GM21619 (cell line): ENCODE measurements at regions not wholly inside any gene's neighbourhood (a gene's known extent, or its start where the extent isn't known, plus 50 kb on each side); places are given as distances from the start of the nearest gene placed in this dataset.

Source experiments
- ATAC-seq: cut with Tn5 transposase; IDR thresholded peaks from one replicate; pipeline ENCODE4 v1.9.1; 2021; ENCODE audit not compliant: unreplicated experiment

- no peak for ATAC-seq
These were observed 91.7 kb downstream of the ERMARD start for GRCh38 chr6:169843110-169843509.

DNA sequence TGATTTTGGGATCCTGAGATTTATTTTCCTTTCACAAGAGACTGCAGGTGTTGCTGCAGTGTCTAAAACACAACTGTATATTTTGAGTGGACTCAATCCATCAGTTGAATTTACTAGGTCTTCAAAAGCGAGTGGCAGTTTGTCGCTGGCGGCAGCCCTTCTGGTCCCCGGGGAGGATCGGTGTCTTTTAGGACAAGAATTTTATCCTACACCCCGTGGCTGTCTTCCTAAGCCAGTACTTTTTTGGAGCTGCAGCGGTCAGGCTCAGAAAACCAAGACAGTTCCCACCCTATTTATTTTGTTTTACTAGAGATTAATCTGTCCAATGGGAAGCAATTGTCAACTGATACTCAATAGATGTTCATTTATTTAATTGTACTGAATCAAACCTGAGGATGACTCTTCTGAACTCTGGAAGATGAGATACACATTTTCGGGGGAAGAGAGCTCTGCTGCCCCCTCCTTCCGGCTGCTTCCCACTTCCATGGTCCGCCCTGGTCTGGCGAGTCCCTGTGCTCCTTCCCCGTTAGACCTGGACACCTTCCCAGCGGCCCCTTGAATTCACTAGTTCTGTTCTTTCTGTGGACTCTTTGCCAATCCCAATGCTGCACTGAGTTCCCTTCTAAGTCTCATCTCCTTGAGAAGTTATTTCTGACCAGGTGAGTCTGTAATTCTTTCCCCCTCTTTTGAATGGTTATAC, 90.6 kb downstream of the ERMARD start:
- ATAC-seq = no peak

GRCh38 chr6:169841251-169841650, 89.8 kb downstream of the ERMARD start:
- no peak for ATAC-seq

- ATAC-seq = no peak
These were observed 88.6 kb downstream of the ERMARD start for GRCh38 chr6:169839898-169840631.

DNA sequence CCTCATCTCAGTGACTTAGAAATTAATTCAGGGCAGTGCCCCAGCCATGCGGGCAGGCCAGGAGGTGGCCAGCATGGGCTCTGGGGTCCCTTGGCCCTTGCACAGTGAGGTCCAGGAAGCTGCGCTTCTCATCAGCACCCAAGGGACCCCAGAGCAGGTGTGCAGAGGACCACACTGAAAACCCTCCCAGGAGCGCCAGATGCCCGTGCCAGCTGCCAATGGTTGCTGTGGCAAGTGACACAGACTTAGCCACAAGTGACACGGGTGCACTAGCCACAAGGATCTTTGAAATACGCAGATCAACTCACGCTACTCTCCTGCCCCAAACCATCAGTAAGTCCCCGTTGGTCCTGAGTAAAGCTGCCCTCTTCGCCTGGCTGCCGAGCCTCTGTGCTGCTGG, 88.1 kb downstream of the ERMARD start:
- ATAC-seq = no peak

GRCh38 chr6:169839029-169839481, 87.6 kb downstream of the ERMARD start:
- ATAC-seq = no peak

DNA sequence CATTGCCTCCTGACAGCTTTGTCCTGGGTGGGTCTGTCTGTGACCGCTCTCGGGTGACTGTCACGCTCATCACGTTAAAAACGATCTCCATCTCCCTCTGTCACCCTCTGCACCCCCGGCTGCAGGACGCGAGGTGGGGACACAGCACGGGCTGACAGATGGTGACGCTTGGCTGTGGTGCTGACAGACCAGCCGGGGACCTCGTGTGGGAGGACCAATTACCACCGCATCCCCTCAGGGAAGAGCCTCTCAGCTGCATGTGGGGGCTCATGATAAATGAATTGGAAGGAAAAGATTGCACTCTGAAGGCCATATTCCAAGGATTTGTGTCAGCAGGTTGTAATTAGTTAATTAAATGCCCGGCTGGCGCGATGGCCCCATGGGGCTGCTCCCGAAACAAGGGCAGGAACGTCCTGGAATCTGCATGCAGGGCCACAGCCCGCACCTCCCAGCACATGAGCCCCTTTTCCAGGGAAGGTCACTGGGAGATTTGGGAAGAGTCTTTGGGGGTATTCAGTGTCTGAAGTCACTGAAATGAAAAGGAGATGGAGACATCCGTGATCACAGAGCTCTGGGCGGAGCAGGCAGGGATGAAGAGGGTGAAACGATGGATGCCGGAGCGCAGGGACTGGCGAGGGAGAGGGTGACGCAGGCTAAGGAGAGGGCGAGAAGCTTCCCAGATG, 87.1 kb downstream of the ERMARD start:
- ATAC-seq = no peak

GRCh38 chr6:169837529-169838250, 86.3 kb downstream of the ERMARD start:
- no peak for ATAC-seq

GRCh38 chr6:169833258-169833794, 81.9 kb downstream of the ERMARD start:
- no peak for ATAC-seq

DNA sequence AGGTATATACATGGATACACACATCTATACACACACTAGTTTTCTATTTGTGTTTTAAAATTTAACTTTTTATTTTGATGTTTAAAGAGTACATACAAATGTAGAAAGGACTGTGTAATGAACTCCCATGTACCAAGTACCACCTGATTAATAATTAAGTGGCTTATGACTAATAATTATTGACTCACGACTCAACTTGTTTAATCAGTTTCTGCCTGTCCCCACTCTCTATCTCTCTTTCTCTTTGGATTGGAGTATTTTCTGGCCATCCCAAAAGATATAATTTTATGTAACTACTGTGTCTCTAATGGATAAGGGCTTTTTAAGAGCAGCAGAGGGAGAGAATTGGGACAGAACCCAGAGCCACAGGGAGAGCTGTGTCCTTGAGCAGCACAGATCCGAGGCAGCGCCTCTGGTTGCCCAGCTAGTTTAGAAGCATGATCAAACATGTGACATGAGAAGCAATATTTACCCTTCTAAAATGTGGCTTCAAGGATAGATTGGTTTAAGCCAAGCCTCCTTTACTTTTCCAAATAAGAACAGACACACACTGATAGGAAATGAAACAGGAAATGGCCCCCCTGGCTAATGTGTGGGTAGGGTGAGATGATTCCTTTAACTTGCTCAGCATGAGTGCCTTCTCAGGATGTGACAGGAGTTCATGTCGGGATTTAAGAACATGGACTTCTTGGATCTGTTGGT, 81.0 kb downstream of the ERMARD start:
- no peak for ATAC-seq

- ATAC-seq = no peak
These were observed 80.2 kb downstream of the ERMARD start for GRCh38 chr6:169831450-169832246.
